ENCODE measurements at regions not wholly inside any gene's neighbourhood (a gene's known extent, or its start where the extent isn't known, plus 50 kb on each side); places are given as distances from the start of the nearest gene placed in this dataset.

- no peak for DNase-seq (ENCODE audit: low read depth)
Measured at GRCh38 chr2:42897358-42897757, 105.0 kb upstream of the HAAO start.

GRCh38 chr2:42895791-42896135, 103.4 kb upstream of the HAAO start:
- no peak for DNase-seq (ENCODE audit: low read depth)

GRCh38 chr2:42895134-42895790, 102.9 kb upstream of the HAAO start:
- no peak for DNase-seq (ENCODE audit: low read depth)

GRCh38 chr2:42893047-42893758, 100.8 kb upstream of the HAAO start:
- no peak for DNase-seq (ENCODE audit: low read depth)

GRCh38 chr2:42890791-42891355, 98.5 kb upstream of the HAAO start:
- DNase-seq (ENCODE audit: low read depth): no peak

GRCh38 chr2:42888321-42889245, 96.2 kb upstream of the HAAO start:
- DNase-seq (ENCODE audit: low read depth): no peak

- DNase-seq (ENCODE audit: low read depth): no peak
Measured at GRCh38 chr2:42886921-42887320, 94.5 kb upstream of the HAAO start.

GRCh38 chr2:42882756-42883155, 90.4 kb upstream of the HAAO start:
- no peak for DNase-seq (ENCODE audit: low read depth)

- DNase-seq (ENCODE audit: low read depth): no peak
Measured at GRCh38 chr2:42881732-42882131, 89.3 kb upstream of the HAAO start.

GRCh38 chr2:42880738-42881690, 88.6 kb upstream of the HAAO start:
- DNase-seq (ENCODE audit: low read depth): no peak

- no peak for DNase-seq (ENCODE audit: low read depth)
Measured at GRCh38 chr2:42879913-42880737, 87.7 kb upstream of the HAAO start.

- DNase-seq (ENCODE audit: low read depth): no peak
Measured at GRCh38 chr2:42879121-42879705, 86.8 kb upstream of the HAAO start.

- no peak for DNase-seq (ENCODE audit: low read depth)
Measured at GRCh38 chr2:42878581-42878980, 86.2 kb upstream of the HAAO start.

- no peak for DNase-seq (ENCODE audit: low read depth)
Measured at GRCh38 chr2:42877936-42878335, 85.6 kb upstream of the HAAO start.

GRCh38 chr2:42877511-42877910, 85.1 kb upstream of the HAAO start:
- no peak for DNase-seq (ENCODE audit: low read depth)

GRCh38 chr2:42876326-42876751, 84.0 kb upstream of the HAAO start:
- no peak for DNase-seq (ENCODE audit: low read depth)

GRCh38 chr2:42875880-42876279, 83.5 kb upstream of the HAAO start:
- no peak for DNase-seq (ENCODE audit: low read depth)

GRCh38 chr2:42874949-42875801, 82.8 kb upstream of the HAAO start:
- no peak for DNase-seq (ENCODE audit: low read depth)

GRCh38 chr2:42872721-42873120, 80.3 kb upstream of the HAAO start:
- no peak for DNase-seq (ENCODE audit: low read depth)
